ENCODE measurements at regions not wholly inside any gene's neighbourhood (a gene's known extent, or its start where the extent isn't known, plus 50 kb on each side); places are given as distances from the start of the nearest gene placed in this dataset.

DNA sequence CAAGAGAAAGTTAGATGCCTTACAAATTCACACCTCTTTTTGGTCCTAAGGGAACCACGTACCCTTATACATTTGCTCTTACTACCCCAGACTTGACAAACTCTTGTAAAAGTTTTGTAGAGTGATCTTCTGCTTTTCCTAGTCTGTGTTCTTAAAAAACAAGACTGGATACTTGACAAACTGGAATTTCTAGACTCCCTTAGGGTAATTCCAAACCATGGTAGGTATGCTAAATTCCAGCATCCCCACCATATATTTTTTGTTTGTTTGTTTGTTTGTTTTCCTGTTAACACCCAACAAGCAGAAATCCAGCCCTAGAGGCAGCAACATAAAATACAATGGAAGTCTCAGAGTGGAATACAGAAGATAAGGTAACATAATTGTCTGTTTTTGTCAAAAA is 280.7 kb upstream of the NR2F2 start:
- TF ChIP-seq, protein P1, sequence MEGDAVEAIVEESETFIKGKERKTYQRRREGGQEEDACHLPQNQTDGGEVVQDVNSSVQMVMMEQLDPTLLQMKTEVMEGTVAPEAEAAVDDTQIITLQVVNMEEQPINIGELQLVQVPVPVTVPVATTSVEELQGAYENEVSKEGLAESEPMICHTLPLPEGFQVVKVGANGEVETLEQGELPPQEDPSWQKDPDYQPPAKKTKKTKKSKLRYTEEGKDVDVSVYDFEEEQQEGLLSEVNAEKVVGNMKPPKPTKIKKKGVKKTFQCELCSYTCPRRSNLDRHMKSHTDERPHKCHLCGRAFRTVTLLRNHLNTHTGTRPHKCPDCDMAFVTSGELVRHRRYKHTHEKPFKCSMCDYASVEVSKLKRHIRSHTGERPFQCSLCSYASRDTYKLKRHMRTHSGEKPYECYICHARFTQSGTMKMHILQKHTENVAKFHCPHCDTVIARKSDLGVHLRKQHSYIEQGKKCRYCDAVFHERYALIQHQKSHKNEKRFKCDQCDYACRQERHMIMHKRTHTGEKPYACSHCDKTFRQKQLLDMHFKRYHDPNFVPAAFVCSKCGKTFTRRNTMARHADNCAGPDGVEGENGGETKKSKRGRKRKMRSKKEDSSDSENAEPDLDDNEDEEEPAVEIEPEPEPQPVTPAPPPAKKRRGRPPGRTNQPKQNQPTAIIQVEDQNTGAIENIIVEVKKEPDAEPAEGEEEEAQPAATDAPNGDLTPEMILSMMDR (optimal IDR thresholded peaks at IDR 0.05 in 1 of 3, IDR thresholded peaks at IDR 0.05 in 1 of 3, conservative IDR thresholded peaks at IDR 0.05 in 1 of 3; ENCODE audit: extremely low read depth in 1 of 3, insufficient read depth in 2 of 3, low read length in 3 of 3) = no peak
- TF ChIP-seq EZH2 (IDR thresholded peaks at IDR 0.05; ENCODE audit: low read length) = no peak

All from keratinocyte (primary cell).